HEK293 (cell line): ENCODE measurements at regions not wholly inside any gene's neighbourhood (a gene's known extent, or its start where the extent isn't known, plus 50 kb on each side); places are given as distances from the start of the nearest gene placed in this dataset.

ENCODE experiments used
- CTCF ChIA-PET: fragments of 350-600 bp; formaldehyde crosslinking; extraction: SDS; loops from one replicate; lab custom pipeline; 2021; ENCODE audit warnings: antibody characterized with exemption; lab: Yijun Ruan, JAX
- POLR2A ChIA-PET: fragments of 300-600 bp; formaldehyde crosslinking; extraction: SDS; loops from one replicate; lab custom pipeline; 2020; ENCODE audit warnings: antibody characterized with exemption, inconsistent platforms; lab: Yijun Ruan, JAX
- H3K27ac ChIP-seq: fragments of 200-500 bp; sonication (Bioruptor generic); 2 replicates; pipeline ENCODE4 v1.5.1; 2014; ENCODE audit warnings: low read depth, low read length, control low read depth, inconsistent platforms; ENCODE audit errors: extremely low read depth
- H3K36me3 ChIP-seq, 2 experiments: fragments of 200-500 bp in 1 of 2; sonication (Bioruptor generic) in 1 of 2; 1 replicate in 1 of 2; 2 replicates in 1 of 2; pipeline ENCODE4 v1.5.1; 2014 to 2017; ENCODE audit warnings: inconsistent platforms in 2 of 2, low read length in 2 of 2; ENCODE audit not compliant: control insufficient read depth in 2 of 2, insufficient read depth in 1 of 2
- H3K4me1 ChIP-seq: fragments of 200-500 bp; sonication (Bioruptor generic); 2 replicates; pipeline ENCODE4 v1.5.1; 2014; ENCODE audit warnings: mild to moderate bottlenecking, low read length, inconsistent platforms; ENCODE audit not compliant: control insufficient read depth, insufficient read depth
- H3K4me3 ChIP-seq: 2 replicates; pipeline ENCODE4 v1.5.1; 2011; ENCODE audit warnings: low read depth, mild to moderate bottlenecking, control low read depth, low read length, moderate library complexity
- H3K9me3 ChIP-seq: fragments of 200-500 bp; sonication (Bioruptor generic); 2 replicates; pipeline ENCODE4 v1.5.1; 2014; ENCODE audit warnings: low read depth, low read length, inconsistent platforms; ENCODE audit not compliant: control insufficient read depth, insufficient read depth
- GLI4 ChIP-seq: fragments of 450-650 bp; formaldehyde crosslinking; IDR thresholded peaks from 2 replicates; pipeline ENCODE4 v1.5.1; 2016; ENCODE audit warnings: missing biosample characterization, missing genetic modification characterization
- GLIS2 ChIP-seq: fragments of 450-650 bp; formaldehyde crosslinking; IDR thresholded peaks from 2 replicates; pipeline ENCODE4 v1.5.1; 2016; ENCODE audit warnings: missing biosample characterization, missing genetic modification characterization
- SCRT1 ChIP-seq: fragments of 450-650 bp; formaldehyde crosslinking; IDR thresholded peaks from 2 replicates; pipeline ENCODE4 v1.5.1; 2016; ENCODE audit warnings: missing biosample characterization, missing genetic modification characterization, borderline replicate concordance
- SP2 ChIP-seq: fragments of 450-650 bp; formaldehyde crosslinking; IDR thresholded peaks from 2 replicates; pipeline ENCODE4 v1.5.1; 2016; ENCODE audit warnings: missing biosample characterization, missing genetic modification characterization
- ZNF138 ChIP-seq: fragments of 450-650 bp; formaldehyde crosslinking; IDR thresholded peaks from 2 replicates; pipeline ENCODE4 v1.5.1; 2016; ENCODE audit warnings: missing biosample characterization, missing genetic modification characterization, borderline replicate concordance
- ZNF175 ChIP-seq: fragments of 450-650 bp; formaldehyde crosslinking; IDR thresholded peaks from 2 replicates; pipeline ENCODE4 v1.5.1; 2016; ENCODE audit warnings: missing biosample characterization, missing genetic modification characterization
- ZNF248 ChIP-seq: fragments of 450-650 bp; formaldehyde crosslinking; IDR thresholded peaks from 2 replicates; pipeline ENCODE4 v1.5.1; 2017; ENCODE audit warnings: missing biosample characterization, missing genetic modification characterization
- ZNF274 ChIP-seq, 2 experiments: fragments of 200-500 bp in 1 of 2; fragments of 450-650 bp in 1 of 2; sonication (Bioruptor generic) in 1 of 2; formaldehyde crosslinking in 1 of 2; IDR thresholded peaks; 2 replicates each; pipeline versions ENCODE4 v1.5.1 to v1.6.1; 2014 to 2016; ENCODE audit warnings: borderline replicate concordance in 1 of 2, inconsistent platforms in 1 of 2, low read length in 1 of 2, missing biosample characterization in 1 of 2, missing genetic modification characterization in 1 of 2
- ZNF324 ChIP-seq: fragments of 450-650 bp; formaldehyde crosslinking; IDR thresholded peaks from 2 replicates; pipeline ENCODE4 v1.5.1; 2016; ENCODE audit warnings: missing biosample characterization, missing genetic modification characterization
- ZNF416 ChIP-seq: fragments of 450-650 bp; formaldehyde crosslinking; IDR thresholded peaks from 2 replicates; pipeline ENCODE4 v1.5.1; 2016; ENCODE audit warnings: missing biosample characterization, missing genetic modification characterization
- ZNF426 ChIP-seq: fragments of 450-650 bp; formaldehyde crosslinking; IDR thresholded peaks from 2 replicates; pipeline ENCODE4 v1.5.1; 2017; ENCODE audit warnings: missing biosample characterization, missing genetic modification characterization, mild to moderate bottlenecking, inconsistent platforms, moderate library complexity
- ZNF777 ChIP-seq: fragments of 450-650 bp; formaldehyde crosslinking; IDR thresholded peaks from 2 replicates; pipeline ENCODE4 v1.5.1; 2017; ENCODE audit warnings: missing biosample characterization, missing genetic modification characterization, borderline replicate concordance
- ZNF791 ChIP-seq: fragments of 450-650 bp; formaldehyde crosslinking; IDR thresholded peaks from 2 replicates; pipeline ENCODE4 v1.5.1; 2016; ENCODE audit warnings: missing biosample characterization, missing genetic modification characterization
- ZSCAN16 ChIP-seq: fragments of 450-650 bp; formaldehyde crosslinking; IDR thresholded peaks from 2 replicates; pipeline ENCODE4 v1.5.1; 2016; ENCODE audit warnings: missing biosample characterization, missing genetic modification characterization
- ZSCAN23 ChIP-seq: fragments of 450-650 bp; formaldehyde crosslinking; IDR thresholded peaks from 2 replicates; pipeline ENCODE4 v1.5.1; 2016; ENCODE audit warnings: missing biosample characterization, missing genetic modification characterization
- TF ChIP-seq, protein P1 (sequence below): fragments of 450-650 bp; formaldehyde crosslinking; IDR thresholded peaks from 2 replicates; pipeline ENCODE4 v1.5.1; 2016; ENCODE audit warnings: missing biosample characterization, missing genetic modification characterization
- TF ChIP-seq, protein P2 (sequence below): fragments of 450-650 bp; formaldehyde crosslinking; IDR thresholded peaks from 2 replicates; pipeline ENCODE4 v1.5.1; 2016; ENCODE audit warnings: missing biosample characterization, missing genetic modification characterization
- TF ChIP-seq, protein P3 (sequence below): fragments of 450-650 bp; formaldehyde crosslinking; IDR thresholded peaks from 2 replicates; pipeline ENCODE4 v1.5.1; 2016; ENCODE audit warnings: missing biosample characterization, missing genetic modification characterization, borderline replicate concordance
- TF ChIP-seq, protein P4 (sequence below): fragments of 450-650 bp; formaldehyde crosslinking; IDR thresholded peaks from 2 replicates; pipeline ENCODE4 v1.5.1; 2017; ENCODE audit warnings: missing biosample characterization, missing genetic modification characterization

DNA sequence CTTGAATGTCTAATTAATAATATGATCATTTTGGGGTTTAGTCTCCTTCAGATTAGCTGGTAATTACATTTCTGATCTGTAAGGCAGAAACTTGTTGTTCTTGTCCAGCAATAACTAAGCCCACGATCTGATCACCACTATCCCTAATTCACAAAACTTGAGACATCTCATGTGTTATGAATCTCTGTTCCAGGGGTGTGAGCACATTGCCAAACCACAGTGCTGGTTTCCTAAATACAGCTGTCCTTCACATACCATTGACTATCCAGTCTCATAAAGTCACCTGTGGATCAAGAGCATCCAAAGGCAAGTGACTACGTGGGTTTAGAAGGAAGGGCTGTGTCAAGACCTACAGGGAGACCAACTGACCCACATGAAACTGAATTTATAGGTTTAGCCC lies 134.1 kb upstream of the PRLR start (continued):
- TF ChIP-seq, protein P1, sequence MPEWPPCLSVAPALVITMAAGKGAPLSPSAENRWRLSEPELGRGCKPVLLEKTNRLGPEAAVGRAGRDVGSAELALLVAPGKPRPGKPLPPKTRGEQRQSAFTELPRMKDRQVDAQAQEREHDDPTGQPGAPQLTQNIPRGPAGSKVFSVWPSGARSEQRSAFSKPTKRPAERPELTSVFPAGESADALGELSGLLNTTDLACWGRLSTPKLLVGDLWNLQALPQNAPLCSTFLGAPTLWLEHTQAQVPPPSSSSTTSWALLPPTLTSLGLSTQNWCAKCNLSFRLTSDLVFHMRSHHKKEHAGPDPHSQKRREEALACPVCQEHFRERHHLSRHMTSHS (tag by site-specific recombination): no peak
- no peak for TF ChIP-seq ZSCAN23 (tag by site-specific recombination)
- no peak for TF ChIP-seq GLI4 (tag by site-specific recombination)
- TF ChIP-seq SP2 (tag by site-specific recombination): no peak
- TF ChIP-seq ZNF175 (tag by site-specific recombination): no peak

DNA sequence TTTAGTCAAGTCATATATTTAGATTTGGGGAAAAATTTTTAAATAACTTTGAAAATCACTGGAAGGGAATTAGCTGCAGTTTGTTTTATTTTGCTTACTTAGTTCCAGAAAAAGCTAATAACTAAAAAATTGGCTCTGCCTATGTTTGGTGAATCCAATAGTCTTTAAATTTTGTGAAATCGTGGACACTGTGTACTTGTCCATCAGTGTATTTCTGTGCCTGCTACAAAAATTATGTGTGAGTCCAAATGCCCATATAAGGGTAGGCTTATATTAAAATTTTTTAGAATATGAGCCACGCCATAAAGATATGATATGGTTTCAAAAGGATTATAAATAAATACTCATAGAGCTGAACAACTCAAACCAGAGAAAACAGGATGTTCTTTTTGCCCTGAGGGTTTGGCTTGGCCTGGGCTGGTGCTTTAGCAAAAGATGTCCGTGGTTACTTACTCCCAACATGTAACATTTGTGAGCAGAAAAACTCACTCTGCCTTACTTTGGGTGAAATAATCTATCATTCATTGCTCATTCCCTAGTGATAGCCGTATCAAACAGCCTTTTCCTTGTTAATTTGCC lies 133.2 kb upstream of the PRLR start:
- CTCF ChIA-PET: interaction anchor here (0.8 to 0.9 kb wide), 2 partner anchors 10 to 288 kb away, joined by 3 read pairs; no protein-coding TSS in a partner anchor
- POLR2A ChIA-PET: no interaction called here
- TF ChIP-seq SCRT1 (no peak), ZNF416 (tag by site-specific recombination) (no peak), ZNF777 (tag by site-specific recombination) (no peak), ZNF426 (tag by site-specific recombination) (no peak), GLIS2 (no peak), ZNF248 (tag by site-specific recombination) (no peak), ZNF324 (tag by site-specific recombination) (no peak), ZNF791 (tag by site-specific recombination) (no peak), ZNF138 (tag by site-specific recombination) (no peak), ZSCAN16 (tag by site-specific recombination) (no peak), ZNF274 (IDR thresholded peaks at IDR 0.05; ENCODE audit: low read length) (no peak), ZNF274 (tag by site-specific recombination; IDR thresholded peaks at IDR 0.05; ENCODE audit: borderline replicate concordance) (no peak)
- TF ChIP-seq, protein P2, sequence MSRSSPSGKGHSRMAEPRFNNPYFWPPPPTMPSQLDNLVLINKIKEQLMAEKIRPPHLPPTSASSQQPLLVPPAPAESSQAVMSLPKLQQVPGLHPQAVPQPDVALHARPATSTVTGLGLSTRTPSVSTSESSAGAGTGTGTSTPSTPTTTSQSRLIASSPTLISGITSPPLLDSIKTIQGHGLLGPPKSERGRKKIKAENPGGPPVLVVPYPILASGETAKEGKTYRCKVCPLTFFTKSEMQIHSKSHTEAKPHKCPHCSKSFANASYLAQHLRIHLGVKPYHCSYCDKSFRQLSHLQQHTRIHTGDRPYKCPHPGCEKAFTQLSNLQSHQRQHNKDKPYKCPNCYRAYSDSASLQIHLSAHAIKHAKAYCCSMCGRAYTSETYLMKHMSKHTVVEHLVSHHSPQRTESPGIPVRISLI (tag by site-specific recombination): no peak
- TF ChIP-seq, protein P3, sequence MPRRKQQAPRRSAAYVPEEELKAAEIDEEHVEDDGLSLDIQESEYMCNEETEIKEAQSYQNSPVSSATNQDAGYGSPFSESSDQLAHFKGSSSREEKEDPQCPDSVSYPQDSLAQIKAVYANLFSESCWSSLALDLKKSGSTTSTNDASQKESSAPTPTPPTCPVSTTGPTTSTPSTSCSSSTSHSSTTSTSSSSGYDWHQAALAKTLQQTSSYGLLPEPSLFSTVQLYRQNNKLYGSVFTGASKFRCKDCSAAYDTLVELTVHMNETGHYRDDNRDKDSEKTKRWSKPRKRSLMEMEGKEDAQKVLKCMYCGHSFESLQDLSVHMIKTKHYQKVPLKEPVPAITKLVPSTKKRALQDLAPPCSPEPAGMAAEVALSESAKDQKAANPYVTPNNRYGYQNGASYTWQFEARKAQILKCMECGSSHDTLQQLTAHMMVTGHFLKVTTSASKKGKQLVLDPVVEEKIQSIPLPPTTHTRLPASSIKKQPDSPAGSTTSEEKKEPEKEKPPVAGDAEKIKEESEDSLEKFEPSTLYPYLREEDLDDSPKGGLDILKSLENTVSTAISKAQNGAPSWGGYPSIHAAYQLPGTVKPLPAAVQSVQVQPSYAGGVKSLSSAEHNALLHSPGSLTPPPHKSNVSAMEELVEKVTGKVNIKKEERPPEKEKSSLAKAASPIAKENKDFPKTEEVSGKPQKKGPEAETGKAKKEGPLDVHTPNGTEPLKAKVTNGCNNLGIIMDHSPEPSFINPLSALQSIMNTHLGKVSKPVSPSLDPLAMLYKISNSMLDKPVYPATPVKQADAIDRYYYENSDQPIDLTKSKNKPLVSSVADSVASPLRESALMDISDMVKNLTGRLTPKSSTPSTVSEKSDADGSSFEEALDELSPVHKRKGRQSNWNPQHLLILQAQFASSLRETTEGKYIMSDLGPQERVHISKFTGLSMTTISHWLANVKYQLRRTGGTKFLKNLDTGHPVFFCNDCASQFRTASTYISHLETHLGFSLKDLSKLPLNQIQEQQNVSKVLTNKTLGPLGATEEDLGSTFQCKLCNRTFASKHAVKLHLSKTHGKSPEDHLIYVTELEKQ (tag by site-specific recombination): no peak
- TF ChIP-seq, protein P4, sequence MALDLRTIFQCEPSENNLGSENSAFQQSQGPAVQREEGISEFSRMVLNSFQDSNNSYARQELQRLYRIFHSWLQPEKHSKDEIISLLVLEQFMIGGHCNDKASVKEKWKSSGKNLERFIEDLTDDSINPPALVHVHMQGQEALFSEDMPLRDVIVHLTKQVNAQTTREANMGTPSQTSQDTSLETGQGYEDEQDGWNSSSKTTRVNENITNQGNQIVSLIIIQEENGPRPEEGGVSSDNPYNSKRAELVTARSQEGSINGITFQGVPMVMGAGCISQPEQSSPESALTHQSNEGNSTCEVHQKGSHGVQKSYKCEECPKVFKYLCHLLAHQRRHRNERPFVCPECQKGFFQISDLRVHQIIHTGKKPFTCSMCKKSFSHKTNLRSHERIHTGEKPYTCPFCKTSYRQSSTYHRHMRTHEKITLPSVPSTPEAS (tag by site-specific recombination): no peak
- Histone ChIP-seq H3K4me1 (no peaks in the 10 kb centered on the region), H3K9me3 (no peaks in the 10 kb centered on the region), H3K4me3 (no peak overlapping the region), H3K36me3 (no peaks in the 10 kb centered on the region), H3K27ac (no peak overlapping the region)
